Ureter (tissue), 1 donor: ENCODE measurements at regions not wholly inside any gene's neighbourhood (a gene's known extent, or its start where the extent isn't known, plus 50 kb on each side); places are given as distances from the start of the nearest gene placed in this dataset.

Experiments used
- DNase-seq: peaks from one replicate; pipeline ENCODE4 v3.0.0-alpha.2; 2020; ENCODE audit warnings: low spot score
- donor health status: DM: yes; HTN: yes; CAD: no.

DNA sequence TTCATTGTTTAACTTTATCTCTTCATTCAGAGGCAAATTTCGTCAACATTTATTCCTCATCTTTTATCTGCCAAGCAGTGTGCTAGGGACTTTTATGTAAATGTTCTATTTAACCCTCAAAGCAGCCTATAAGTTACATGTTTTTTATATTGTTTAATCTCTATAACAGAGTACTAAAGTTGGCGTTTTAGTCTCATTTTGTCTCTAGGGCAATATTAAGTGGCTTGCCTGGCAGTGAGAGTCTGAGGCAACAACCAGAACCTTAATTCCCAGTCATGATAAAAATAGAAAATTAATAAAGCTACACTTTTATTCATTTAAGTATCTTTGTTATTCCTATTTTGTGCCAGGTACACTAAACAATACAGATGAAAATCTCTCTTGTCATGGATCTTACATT, 994.3 kb upstream of the ADGRL2 start:
- DNase-seq, result no peak

- no peak for DNase-seq
These were observed 999.0 kb upstream of the ADGRL2 start for GRCh38 chr1:80801695-80802094.

- no peak for DNase-seq
These were observed 1001.3 kb upstream of the ADGRL2 start for GRCh38 chr1:80799457-80799856.

DNA sequence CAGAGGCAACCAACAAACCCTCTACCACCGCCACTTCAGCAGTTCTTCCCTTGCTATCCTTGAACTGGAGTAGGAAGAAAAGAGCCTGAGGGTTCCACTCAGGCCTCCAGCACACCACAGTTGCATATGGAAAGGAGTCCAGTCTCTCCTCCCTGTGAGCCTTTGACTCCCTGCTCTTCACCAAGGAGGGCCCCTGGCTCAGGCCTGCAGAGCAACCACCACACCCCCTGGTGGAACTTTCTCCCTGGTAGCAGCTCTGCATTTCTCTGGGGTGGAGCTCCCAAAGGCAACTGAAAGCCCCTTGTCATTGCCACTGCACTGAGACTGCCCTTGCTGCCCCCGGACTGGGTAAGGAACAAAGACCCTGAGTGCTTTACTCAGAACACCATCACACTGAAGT, 1021.5 kb upstream of the ADGRL2 start:
- DNase-seq, result no peak

GRCh38 chr1:80778094-80778840, 1022.5 kb upstream of the ADGRL2 start:
- no peak for DNase-seq

- DNase-seq, result no peak
These were observed 1024.5 kb upstream of the ADGRL2 start for GRCh38 chr1:80776266-80776665.

DNA sequence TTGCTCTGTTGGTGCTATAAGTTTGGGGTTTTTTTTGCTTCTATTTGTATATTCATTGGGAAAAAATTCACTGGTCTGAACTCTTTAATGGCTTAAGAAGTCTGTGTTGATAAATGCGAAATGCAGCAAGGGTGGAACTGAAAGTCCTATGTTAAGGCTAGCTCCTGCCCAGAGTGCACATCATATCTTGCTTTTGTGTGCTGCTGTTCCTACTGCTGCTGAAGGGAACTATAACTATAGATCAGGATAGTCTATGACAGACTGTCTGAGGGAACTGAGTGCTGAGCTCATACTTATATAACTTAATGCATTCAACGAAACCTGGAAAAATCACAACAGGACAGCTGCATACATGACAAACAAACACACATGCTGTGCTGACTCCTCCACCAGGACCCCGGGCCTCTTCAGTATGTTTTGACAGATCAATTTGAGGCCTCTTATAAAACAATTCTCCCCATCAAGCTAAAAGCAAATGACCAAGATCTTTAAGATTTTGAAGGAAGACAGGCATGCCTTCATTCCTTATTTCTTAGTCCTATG, 1031.5 kb upstream of the ADGRL2 start:
- DNase-seq, result no peak

DNA sequence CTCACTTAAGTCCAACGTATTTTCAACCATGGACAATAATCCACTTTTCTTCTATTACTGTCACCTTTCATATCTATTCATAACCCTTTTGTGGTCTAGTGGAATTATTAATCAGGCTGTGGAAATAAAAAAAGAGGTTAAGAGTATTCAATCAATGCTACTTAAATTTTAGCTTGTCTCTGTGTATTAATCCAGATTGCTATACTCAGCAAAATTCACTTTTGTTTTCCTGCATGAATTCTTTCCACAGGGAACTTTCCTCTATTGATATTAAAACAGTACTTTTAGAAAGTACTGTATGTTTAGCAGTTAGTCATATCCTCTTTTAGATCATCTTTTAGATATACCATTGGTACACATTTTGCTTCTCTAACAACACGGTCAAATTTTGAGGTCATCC, 1033.0 kb upstream of the ADGRL2 start:
- no peak for DNase-seq

DNA sequence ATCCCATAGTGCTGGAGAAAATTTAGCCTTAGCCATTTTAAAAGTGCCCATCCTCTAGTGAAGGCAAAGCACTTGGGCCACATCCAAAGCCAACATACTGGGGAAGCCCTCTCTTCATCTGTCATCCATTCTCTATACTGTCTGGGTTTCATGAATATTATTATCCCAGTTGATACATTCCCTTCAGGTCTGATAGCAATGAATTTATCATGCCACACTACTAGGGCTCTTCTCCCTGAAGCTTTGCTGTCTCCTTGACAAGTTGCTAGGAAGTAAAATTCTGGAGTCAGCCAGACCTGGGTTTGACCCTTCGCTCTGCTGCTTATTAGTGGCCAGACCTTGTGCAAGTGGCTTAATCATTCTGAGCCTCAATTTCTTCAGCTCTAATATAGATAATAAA, 1041.4 kb upstream of the ADGRL2 start:
- no peak for DNase-seq

GRCh38 chr1:80755944-80756343, 1044.8 kb upstream of the ADGRL2 start:
- no peak for DNase-seq

DNA sequence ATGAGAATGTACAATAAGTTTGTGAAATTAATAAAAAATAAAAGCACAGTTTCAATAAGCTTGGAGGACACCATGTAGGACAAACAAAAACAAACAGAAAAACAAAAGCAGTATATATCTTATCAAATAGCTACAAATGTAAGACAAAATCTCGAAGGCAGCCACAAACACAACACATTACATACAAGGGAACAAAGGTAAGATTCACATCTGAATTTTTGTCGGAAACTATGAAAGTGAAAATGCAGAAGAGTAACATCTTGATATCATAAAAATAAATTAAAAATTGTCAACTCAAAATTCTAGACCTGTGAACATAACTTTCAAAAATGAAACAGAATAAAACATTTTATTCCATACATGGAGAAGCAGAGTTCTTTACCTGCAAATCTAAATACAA, 1049.5 kb upstream of the ADGRL2 start:
- DNase-seq, result no peak

- DNase-seq, result no peak
These were observed 1069.4 kb upstream of the ADGRL2 start for GRCh38 chr1:80731241-80731894.

GRCh38 chr1:80722611-80723010, 1078.1 kb upstream of the ADGRL2 start:
- DNase-seq, result no peak

GRCh38 chr1:80706526-80706925, 1094.2 kb upstream of the ADGRL2 start:
- DNase-seq, result no peak

DNA sequence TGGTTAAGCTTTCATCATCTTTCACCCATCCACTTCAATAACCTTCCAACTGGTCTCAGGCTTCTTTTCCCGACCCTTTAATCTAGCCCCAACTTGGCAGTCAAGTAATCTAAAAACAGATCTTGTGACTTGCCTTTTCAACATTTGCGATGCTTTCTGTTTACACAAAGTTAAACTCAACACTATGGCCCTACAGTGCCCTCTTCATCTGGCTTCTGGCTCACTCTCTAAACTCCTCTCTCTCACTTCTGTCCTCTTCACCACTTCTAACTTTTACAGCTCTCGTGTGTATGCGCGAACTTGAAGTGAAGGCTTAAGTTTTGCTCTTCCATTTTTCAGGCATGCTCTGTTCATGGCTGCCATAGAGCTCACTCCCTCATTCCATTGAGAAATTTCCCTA, 1122.3 kb upstream of the ADGRL2 start:
- no peak for DNase-seq

- DNase-seq, result no peak
These were observed 1125.3 kb upstream of the ADGRL2 start for GRCh38 chr1:80675454-80675853.

GRCh38 chr1:80673935-80674597, 1126.7 kb upstream of the ADGRL2 start:
- DNase-seq, result no peak

GRCh38 chr1:80668372-80668771, 1132.4 kb upstream of the ADGRL2 start:
- DNase-seq, result no peak

DNA sequence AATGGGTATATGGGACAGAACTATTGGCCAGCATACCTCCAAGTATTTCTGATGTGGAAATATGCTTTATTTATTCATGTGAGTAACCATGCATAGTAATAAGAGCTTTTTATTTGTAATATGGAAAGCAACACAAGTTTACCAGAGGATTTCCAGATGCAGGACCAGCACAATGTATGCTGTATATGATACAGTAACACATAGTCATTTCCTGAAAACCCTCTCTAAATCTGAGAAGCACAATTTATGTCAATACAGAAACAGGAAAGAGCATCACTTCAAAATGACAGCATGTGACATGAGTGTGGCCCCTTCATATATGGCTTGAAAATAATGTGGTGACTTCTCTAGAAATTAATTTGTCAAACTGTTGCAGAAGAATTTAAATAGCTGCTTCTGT, 1134.7 kb upstream of the ADGRL2 start:
- DNase-seq, result no peak

DNA sequence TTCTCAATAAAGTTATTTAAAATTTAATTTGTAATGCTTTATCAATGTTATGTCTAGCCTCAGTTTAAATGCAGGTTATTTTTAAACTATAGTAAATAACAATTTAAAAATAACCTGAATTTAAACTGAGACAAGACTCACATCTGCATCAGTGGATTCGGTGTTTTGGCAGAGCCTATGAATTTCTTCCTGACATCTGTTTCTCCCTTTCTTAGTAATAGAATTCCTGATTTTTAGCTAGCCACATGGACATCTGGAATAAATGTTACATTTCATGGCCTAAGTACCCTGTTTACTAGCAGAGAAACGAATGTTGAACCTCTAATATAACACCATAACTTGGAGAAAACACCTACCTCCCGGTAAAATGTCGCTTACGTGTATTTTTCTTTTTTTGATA, 1141.6 kb upstream of the ADGRL2 start:
- DNase-seq, result no peak

DNA sequence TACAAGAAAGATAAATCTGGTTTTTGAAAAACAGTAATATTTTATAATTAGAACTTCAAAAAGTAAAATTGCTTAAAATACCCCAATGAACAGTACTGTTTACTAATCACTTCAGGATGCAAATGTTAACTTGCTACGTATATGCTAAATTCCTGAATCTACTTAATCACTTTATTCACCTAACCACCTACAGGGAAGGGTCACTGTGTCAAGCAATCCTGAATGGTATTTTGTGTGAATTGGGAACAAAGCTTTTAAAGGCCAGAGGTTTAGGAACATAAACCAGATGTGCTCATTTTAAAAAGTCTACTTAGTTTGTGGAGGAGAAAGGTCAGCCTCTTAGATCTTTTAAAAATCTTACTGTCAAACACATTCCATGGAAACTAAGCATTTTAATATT, 1143.0 kb upstream of the ADGRL2 start:
- DNase-seq, result no peak

DNA sequence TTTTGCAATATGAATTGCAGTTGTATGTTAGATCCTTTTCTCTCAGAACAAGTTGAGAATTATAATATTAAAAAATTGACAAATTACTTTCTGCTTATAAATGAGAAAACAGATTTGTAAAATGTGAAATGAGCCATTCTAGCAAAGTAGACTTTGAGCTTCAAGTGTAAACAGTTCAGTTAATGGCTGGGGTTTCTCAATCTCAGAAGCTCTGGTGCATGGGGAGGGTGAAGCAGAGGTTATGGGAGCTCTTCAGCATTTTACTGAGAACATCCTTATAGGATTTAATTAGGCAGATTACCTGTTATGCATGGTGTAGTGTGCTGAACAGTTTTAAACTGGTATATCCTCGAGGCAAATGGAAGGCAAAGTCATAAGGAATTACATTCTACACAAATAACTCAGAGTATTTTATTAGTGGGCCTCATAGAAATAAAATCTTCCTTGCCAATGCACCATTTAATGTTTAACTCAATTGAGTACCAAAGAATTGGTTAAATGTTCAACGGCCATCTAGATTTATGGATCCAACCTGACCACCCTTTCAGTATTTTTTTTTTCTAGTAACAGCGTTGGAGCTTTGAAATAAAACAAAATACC, 1143.6 kb upstream of the ADGRL2 start:
- no peak for DNase-seq

- DNase-seq, result no peak
These were observed 1144.1 kb upstream of the ADGRL2 start for GRCh38 chr1:80656641-80657040.
